HepG2 (cell line): ENCODE measurements at regions not wholly inside any gene's neighbourhood (a gene's known extent, or its start where the extent isn't known, plus 50 kb on each side); places are given as distances from the start of the nearest gene placed in this dataset.

Source experiments
- ATAC-seq: fragments of 200-7000 bp; cut with Tn5 transposase; 3 replicates; pipeline ENCODE4 v1.9.1; 2020; ENCODE audit warnings: mild to moderate bottlenecking, moderate library complexity
- BruUV-seq: library from RNA; stranded (reverse); fragments of 400-500 nt; replicated peaks from 2 replicates; lab custom pipeline; 2021; lab: Mats Ljungman, UMichigan
- CTCF ChIA-PET: fragments of 300-600 bp; formaldehyde crosslinking; extraction: SDS; loops from one replicate; lab custom pipeline; 2021; ENCODE audit warnings: low total read pairs, inconsistent platforms, low intra/inter-chr PET ratio; lab: Yijun Ruan, JAX
- POLR2A ChIA-PET: fragments of 350-600 bp; sonication (Branson Sonifier 250); formaldehyde crosslinking; loops from one replicate; lab custom pipeline; 2020; ENCODE audit warnings: antibody characterized with exemption, inconsistent platforms; lab: Yijun Ruan, JAX
- DNase-seq: peaks from one replicate; pipeline ENCODE4 v3.0.0-alpha.2; 2015; ENCODE audit warnings: low spot score
- FAIRE-seq: peaks from 3 replicates; lab custom pipeline; 2011; peaks lifted over from hg19 to GRCh38; lab: Jason Lieb, UNC
- H2AFZ ChIP-seq: one replicate; pipeline ENCODE4 v1.6.1; 2011; ENCODE audit warnings: low read length, inconsistent platforms
- H3K27ac ChIP-seq: fragments of 300-600 bp; 3 replicates; pipeline ENCODE4 v1.8.0; 2011; ENCODE audit warnings: mixed run types, mild to moderate bottlenecking, mixed read lengths, low read length, inconsistent platforms; ENCODE audit not compliant: insufficient read depth; ENCODE audit errors: extremely low read length
- H3K27me3 ChIP-seq, 2 experiments: fragments of 200-600 bp in 1 of 2; 2 replicates in 1 of 2; 3 replicates in 1 of 2; pipeline versions ENCODE4 v1.6.0 to v1.8.0; 2011; ENCODE audit warnings: low read length in 2 of 2, mild to moderate bottlenecking in 2 of 2, moderate library complexity in 2 of 2, inconsistent platforms in 1 of 2; ENCODE audit not compliant: insufficient read depth in 2 of 2, control insufficient read depth in 1 of 2
- H3K36me3 ChIP-seq, 2 experiments: fragments of 200-600 bp in 1 of 2; replicated peaks in 1 of 2; 2 replicates in 1 of 2; 3 replicates in 1 of 2; pipeline versions ENCODE4 v1.5.1 to v1.8.0; 2011; ENCODE audit warnings: low read length in 2 of 2, inconsistent platforms in 1 of 2; ENCODE audit not compliant: insufficient read depth in 2 of 2, control insufficient read depth in 1 of 2
- H3K4me1 ChIP-seq: 2 replicates; pipeline ENCODE4 v1.5.1; 2012; ENCODE audit warnings: low read length, inconsistent platforms; ENCODE audit not compliant: insufficient read depth
- H3K4me2 ChIP-seq: 2 replicates; pipeline ENCODE4 v1.6.0; 2011; ENCODE audit warnings: low read depth, low read length, inconsistent platforms
- H3K4me3 ChIP-seq, 3 experiments: fragments of 200-600 bp in 1 of 3; sonication (generic), shearing (Covaris generic) in 1 of 3; replicated peaks in 1 of 3; 2 replicates each; pipeline ENCODE4 v1.5.1; 2011 to 2016; ENCODE audit warnings: low read length in 3 of 3, inconsistent platforms in 2 of 3, low read depth in 2 of 3, mild to moderate bottlenecking in 2 of 3, control low read depth in 1 of 3, mixed read lengths in 1 of 3; ENCODE audit not compliant: insufficient read depth in 1 of 3
- H3K79me2 ChIP-seq: one replicate; pipeline ENCODE4 v1.6.1; 2011; ENCODE audit warnings: low read length, inconsistent platforms; ENCODE audit not compliant: insufficient read depth
- H3K9ac ChIP-seq: 2 replicates; pipeline ENCODE4 v1.6.0; 2011; ENCODE audit warnings: mild to moderate bottlenecking, low read depth, low read length, inconsistent platforms; ENCODE audit not compliant: insufficient read depth
- H3K9me3 ChIP-seq: 2 replicates; pipeline ENCODE4 v1.5.1; 2012; ENCODE audit warnings: mild to moderate bottlenecking, low read length
- H4K20me1 ChIP-seq: 2 replicates; pipeline ENCODE4 v1.6.0; 2011; ENCODE audit warnings: inconsistent platforms, mild to moderate bottlenecking, low read length, moderate library complexity; ENCODE audit not compliant: insufficient read depth
- AKAP8 ChIP-seq: sonication (generic); formaldehyde crosslinking; IDR thresholded peaks from 2 replicates; pipeline ENCODE4 v1.5.1; 2020; ENCODE audit warnings: mild to moderate bottlenecking, missing genetic modification reagents
- ATRX ChIP-seq: sonication (generic); formaldehyde crosslinking; IDR thresholded peaks from 2 replicates; pipeline ENCODE4 v1.4.0; 2020; ENCODE audit warnings: missing genetic modification reagents, borderline replicate concordance
- EED ChIP-seq: sonication (generic); formaldehyde crosslinking; IDR thresholded peaks from 2 replicates; pipeline ENCODE4 v1.5.0; 2020; ENCODE audit warnings: mild to moderate bottlenecking, missing genetic modification reagents
- LRRFIP1 ChIP-seq: sonication (generic); formaldehyde crosslinking; conservative IDR thresholded peaks from 2 replicates; pipeline ENCODE4 v1.4.0; 2020; ENCODE audit warnings: missing genetic modification reagents
- MYNN ChIP-seq: sonication (generic); formaldehyde crosslinking; IDR thresholded peaks from 2 replicates; pipeline ENCODE4 v1.4.0; 2020; ENCODE audit warnings: mild to moderate bottlenecking, low read depth, missing genetic modification reagents
- PITX1 ChIP-seq: sonication (generic); formaldehyde crosslinking; IDR thresholded peaks from 2 replicates; pipeline ENCODE4 v1.5.1; 2020; ENCODE audit warnings: mild to moderate bottlenecking, missing genetic modification reagents
- RFX1 ChIP-seq: fragments of 450-650 bp; IDR thresholded peaks from 2 replicates; pipeline ENCODE4 v1.6.1; 2017
- RNF2 ChIP-seq: fragments of 450-650 bp; conservative IDR thresholded peaks from 2 replicates; pipeline ENCODE4 v1.6.1; 2016; ENCODE audit warnings: low read depth
- ZFP36 ChIP-seq: fragments of 150-350 bp; IDR thresholded peaks from 2 replicates; pipeline ENCODE4 v1.6.1; 2018; ENCODE audit warnings: borderline replicate concordance, low read length, low read depth; ENCODE audit not compliant: partially characterized antibody
- WGBS: methylation state at CpG from one replicate; pipeline ENCODE4 v1.1.6; 2017; ENCODE audit warnings: low lambda C conversion rate; 5-methylcytosine and 5-hydroxymethylcytosine counted together
- in situ Hi-C: cut with HindIII; loops from 2 replicates; pipeline ENCODE4 v1.10.0; 2017; ENCODE audit warnings: low pct_unique_long_range_greater_than_20kb; ENCODE audit not compliant: extremely low pct_ligation_motif_present
- intact Hi-C: fragments of 100-400 bp; cut with micrococcal nuclease; formaldehyde crosslinking; loops from one replicate; pipeline ENCODE4 v1.10.0; 2022; ENCODE audit not compliant: unreplicated experiment
- TF ChIP-seq, protein P1 (sequence below): sonication (generic); formaldehyde crosslinking; IDR thresholded peaks from 2 replicates; pipeline ENCODE4 v1.4.0; 2020; ENCODE audit warnings: mild to moderate bottlenecking, missing genetic modification reagents

- Histone ChIP-seq H3K27ac (no peak overlapping the region), H3K4me1 (no peaks in the 10 kb centered on the region), H4K20me1 (no peaks in the 10 kb centered on the region), H2AFZ (no peak overlapping the region), H3K9ac (no peak overlapping the region), H3K36me3 (no peaks in the 10 kb centered on the region), H3K4me2 (no peak overlapping the region), H3K9me3 (no peaks in the 10 kb centered on the region), H3K79me2 (no peaks in the 10 kb centered on the region), H3K27me3 (no peaks in the 10 kb centered on the region), H3K4me3 (no peak overlapping the region)
- ATAC-seq (no peak), FAIRE-seq (no peak), DNase-seq (no peak)
- in situ Hi-C loops (no loop called here), intact Hi-C loops (no loop called here)
- ChIA-PET POLR2A (no interaction called here), CTCF (no interaction called here)
- BruUV-seq = no TSS peak
- no peak for TF ChIP-seq ZFP36
- TF ChIP-seq, protein P1, sequence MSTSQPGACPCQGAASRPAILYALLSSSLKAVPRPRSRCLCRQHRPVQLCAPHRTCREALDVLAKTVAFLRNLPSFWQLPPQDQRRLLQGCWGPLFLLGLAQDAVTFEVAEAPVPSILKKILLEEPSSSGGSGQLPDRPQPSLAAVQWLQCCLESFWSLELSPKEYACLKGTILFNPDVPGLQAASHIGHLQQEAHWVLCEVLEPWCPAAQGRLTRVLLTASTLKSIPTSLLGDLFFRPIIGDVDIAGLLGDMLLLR (CRISPR knock-in tag) = no peak
Measured at GRCh38 chr2:180572346-180572745, 408.1 kb upstream of the UBE2E3 start.

GRCh38 chr2:180571559-180571958 is 408.8 kb upstream of the UBE2E3 start:
- Histone ChIP-seq H4K20me1 (no peaks in the 10 kb centered on the region), H2AFZ (no peak overlapping the region), H3K4me3 (no peak overlapping the region), H3K27ac (no peak overlapping the region), H3K4me2 (no peak overlapping the region), H3K36me3 (no peaks in the 10 kb centered on the region), H3K4me1 (no peaks in the 10 kb centered on the region), H3K9me3 (no peaks in the 10 kb centered on the region), H3K79me2 (no peaks in the 10 kb centered on the region), H3K27me3 (no peaks in the 10 kb centered on the region), H3K9ac (no peak overlapping the region)
- CTCF ChIA-PET = no interaction called here
- in situ Hi-C loops (no loop called here), intact Hi-C loops (no loop called here)
- no TSS peak for BruUV-seq
- POLR2A ChIA-PET = no interaction called here
- TF ChIP-seq PITX1 (CRISPR knock-in tag) = no peak
- TF ChIP-seq RFX1 = no peak
- no peak for TF ChIP-seq ATRX (CRISPR knock-in tag)
- no peak for TF ChIP-seq AKAP8 (CRISPR knock-in tag)
- no peak for TF ChIP-seq MYNN
- TF ChIP-seq LRRFIP1 (CRISPR knock-in tag) = no peak
- TF ChIP-seq RNF2 = no peak
- no peak for TF ChIP-seq EED
- ATAC-seq (no peak), FAIRE-seq (no peak), DNase-seq (no peak)
- WGBS = 0% methylated on average over 2 of the region's 2 CpGs
